GM19463 (cell line): ENCODE measurements at regions not wholly inside any gene's neighbourhood (a gene's known extent, or its start where the extent isn't known, plus 50 kb on each side); places are given as distances from the start of the nearest gene placed in this dataset.
"Not testable (repeated sequence)": the region's sequence is repeated elsewhere in the genome, so short reads cannot be mapped to it uniquely, and the experiment has no call there.

Source experiments
- ATAC-seq: cut with Tn5 transposase; IDR thresholded peaks from one replicate; pipeline ENCODE4 v1.9.1; 2021; ENCODE audit warnings: mild to moderate bottlenecking, moderate library complexity; ENCODE audit not compliant: unreplicated experiment

DNA sequence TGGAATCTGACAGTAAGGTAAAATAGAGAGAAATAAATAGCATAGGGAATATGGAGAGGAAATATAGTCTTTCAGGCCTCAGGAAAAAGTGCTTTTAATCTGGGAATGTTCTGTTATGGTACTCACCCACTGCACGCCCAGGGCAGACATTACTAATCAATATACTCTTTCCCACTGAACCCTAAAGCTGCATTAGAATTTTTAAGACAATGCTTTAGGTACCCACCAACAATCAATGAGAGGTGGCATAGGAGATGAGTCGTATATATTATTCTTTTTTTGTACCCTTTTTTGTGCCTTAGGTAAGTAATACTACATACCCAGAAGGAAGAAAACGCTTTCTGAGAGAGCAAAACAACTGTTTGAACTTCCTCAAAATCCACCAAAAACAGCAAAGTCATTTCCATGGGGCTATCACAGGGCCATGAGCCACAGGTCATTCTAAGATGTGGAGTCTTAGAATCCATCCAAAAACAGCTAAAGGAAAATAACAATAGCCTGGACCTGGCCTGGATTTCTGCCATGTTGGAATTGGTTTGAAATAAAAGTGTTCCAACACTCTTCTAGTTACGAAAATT, 542.1 kb downstream of the XYLT1 start:
- ATAC-seq, result no peak

GRCh38 chr16:16930309-16931000, 540.3 kb downstream of the XYLT1 start:
- ATAC-seq, result no peak

- ATAC-seq, result no peak
Measured at GRCh38 chr16:16933861-16934260, 536.9 kb downstream of the XYLT1 start.

GRCh38 chr16:16934660-16935059, 536.1 kb downstream of the XYLT1 start:
- no peak for ATAC-seq

DNA sequence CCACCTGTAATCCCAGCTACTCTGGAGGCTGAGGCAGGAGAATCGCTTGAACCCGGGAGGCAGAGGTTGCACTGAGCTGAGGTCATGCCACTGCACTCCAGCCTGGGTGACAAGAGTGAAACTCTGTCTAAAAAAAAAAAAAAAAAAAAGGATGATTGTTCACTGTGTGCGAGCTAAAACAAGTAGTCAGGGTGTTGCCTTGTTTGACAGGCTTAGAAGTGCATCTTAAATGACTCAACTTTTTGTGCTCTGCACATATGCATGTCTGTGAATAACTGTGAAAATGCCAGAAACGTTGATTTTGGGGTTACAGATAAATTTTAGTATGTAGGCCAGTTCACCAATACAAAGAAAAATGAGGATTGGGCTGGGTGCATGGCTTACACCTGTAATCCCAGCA, 534.9 kb downstream of the XYLT1 start:
- not testable (repeated sequence) for ATAC-seq

DNA sequence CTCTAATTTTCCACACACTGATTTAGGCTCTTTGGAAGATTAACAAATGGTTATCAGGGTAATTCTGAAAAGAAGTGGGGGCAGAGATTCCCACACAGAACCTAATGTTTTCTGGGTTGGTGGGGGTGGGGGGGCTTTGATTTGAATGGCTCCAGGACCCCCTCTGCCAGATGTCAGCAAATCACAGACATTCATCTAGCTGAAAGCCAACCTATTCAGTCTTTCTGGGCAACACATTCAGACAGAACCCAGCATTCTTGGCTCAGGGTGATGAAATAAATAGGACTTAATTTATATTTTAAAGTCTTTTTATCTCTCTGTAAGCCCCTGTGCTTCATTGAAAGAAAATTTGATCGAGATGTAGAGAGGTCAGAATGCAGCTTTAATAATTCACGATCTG, 533.2 kb downstream of the XYLT1 start:
- ATAC-seq, result no peak

DNA sequence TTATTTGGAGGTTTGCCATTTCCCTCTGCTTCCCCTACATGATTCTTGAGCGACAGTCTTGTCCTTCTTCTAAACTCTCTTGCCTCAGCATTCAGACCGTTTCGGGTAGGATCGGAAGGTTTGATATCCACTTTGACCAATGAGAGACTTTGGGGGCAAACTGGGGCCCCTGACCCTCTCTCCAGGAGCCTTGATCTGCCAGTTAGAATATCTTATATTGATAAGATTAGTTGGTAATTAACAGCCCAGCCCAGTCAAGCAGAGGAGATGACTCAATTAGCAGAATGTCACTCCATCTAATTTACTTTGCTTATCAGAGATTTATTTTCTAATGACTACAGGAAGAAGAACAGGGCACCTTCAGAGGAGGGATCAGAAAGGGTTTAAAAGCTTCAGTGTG, 532.8 kb downstream of the XYLT1 start:
- no peak for ATAC-seq

GRCh38 chr16:16938980-16939379, 531.8 kb downstream of the XYLT1 start:
- ATAC-seq, result no peak

- ATAC-seq, result no peak
Measured at GRCh38 chr16:16940351-16940750, 530.4 kb downstream of the XYLT1 start.

DNA sequence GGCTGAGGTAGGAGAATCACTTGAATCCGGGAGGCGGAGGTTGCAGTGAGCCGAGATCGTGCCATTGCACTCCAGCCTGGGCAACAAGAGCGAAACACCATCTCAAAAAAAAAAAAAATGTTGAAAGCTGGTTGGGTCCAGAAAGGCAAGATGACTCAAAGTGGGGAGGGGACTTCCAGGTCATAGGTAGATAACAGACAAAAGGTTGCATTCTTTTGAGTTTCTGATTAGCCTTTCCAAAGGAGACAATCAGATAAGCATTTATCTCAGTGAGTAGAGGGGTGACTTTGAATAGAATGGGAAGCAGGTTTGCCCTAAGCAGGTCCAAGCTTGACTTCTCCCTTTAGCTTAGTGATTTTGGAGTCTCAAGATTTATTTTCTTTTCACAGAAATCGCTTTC, 527.9 kb downstream of the XYLT1 start:
- not testable (repeated sequence) for ATAC-seq

- no peak for ATAC-seq
Measured at GRCh38 chr16:16945207-16945606, 525.6 kb downstream of the XYLT1 start.

GRCh38 chr16:16956376-16956775, 514.4 kb downstream of the XYLT1 start:
- ATAC-seq, result no peak

- no peak for ATAC-seq
Measured at GRCh38 chr16:16960785-16961184, 510.0 kb downstream of the XYLT1 start.

- no peak for ATAC-seq
Measured at GRCh38 chr16:16966439-16966838, 504.3 kb downstream of the XYLT1 start.

- ATAC-seq, result no peak
Measured at GRCh38 chr16:16971042-16971441, 499.7 kb downstream of the XYLT1 start.

- no peak for ATAC-seq
Measured at GRCh38 chr16:16972831-16973230, 497.9 kb downstream of the XYLT1 start.

DNA sequence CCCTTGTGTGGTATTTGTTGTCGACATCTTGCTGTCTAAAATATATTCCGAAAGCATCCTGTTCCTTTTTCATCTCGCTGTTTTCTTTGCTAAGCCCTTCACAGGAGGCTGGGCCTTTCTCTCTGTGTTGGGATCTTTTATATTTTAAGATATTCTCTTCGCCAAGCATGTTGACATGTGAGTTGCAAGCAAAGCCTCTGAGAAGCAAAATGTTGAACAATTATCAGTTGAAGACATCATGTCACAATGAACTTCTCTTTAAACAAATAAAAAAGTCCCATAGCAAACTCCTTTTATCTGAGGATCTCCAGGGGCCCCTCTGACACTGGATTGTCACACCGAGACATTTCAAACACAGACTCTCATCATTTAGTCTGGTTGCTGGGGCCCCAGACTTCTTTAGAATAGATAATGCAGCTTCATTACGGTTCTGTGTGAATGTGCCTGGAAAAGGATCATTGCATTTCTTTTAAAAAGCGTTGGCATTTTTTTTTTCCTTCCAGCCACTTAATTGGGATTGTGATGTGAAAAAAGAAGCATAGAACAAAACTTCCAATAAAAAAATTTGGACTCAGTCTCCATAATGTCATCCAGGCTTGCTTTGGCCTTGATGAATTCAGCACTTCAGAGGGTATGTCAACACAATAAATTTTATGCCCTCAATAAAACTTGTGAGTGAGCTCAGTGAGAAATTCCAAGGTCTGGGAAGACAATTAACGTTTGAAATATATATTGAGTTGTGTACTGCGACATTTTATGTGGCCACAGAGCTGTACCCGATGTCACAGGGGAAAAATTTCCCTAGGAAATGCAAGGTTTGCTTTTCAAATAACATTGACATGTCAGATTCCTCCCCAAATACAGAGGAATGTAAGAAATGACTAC, 496.8 kb downstream of the XYLT1 start:
- no peak for ATAC-seq

- ATAC-seq, result no peak
Measured at GRCh38 chr16:16982614-16983013, 488.1 kb downstream of the XYLT1 start.

GRCh38 chr16:16983582-16983981, 487.2 kb downstream of the XYLT1 start:
- ATAC-seq, result no peak

DNA sequence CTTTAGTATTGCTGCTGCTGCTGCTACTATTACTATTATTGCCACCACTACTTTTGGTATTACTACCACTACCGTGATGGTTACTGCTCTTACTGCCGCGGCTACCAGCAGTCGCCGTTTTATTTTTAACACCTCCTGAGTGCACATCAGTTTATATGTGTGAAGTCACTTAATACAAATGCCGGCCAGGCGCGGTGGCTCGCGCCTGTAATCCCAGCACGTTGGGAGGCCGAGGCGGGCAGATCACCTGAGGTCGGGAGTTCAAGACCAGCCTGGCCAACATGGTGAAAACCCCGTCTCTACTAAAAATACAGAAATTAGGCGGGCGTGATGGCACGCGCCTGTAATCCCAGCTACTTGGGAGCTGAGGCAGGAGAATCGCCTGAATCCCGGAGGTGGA, 486.7 kb downstream of the XYLT1 start:
- not testable (repeated sequence) for ATAC-seq

- ATAC-seq, result no peak
Measured at GRCh38 chr16:16985707-16986106, 485.1 kb downstream of the XYLT1 start.

GRCh38 chr16:16988963-16989362, 481.8 kb downstream of the XYLT1 start:
- no peak for ATAC-seq
